Type B pancreatic cell (in vitro differentiated cells): ENCODE measurements at regions not wholly inside any gene's neighbourhood (a gene's known extent, or its start where the extent isn't known, plus 50 kb on each side); places are given as distances from the start of the nearest gene placed in this dataset.

ENCODE experiments used
- DNase-seq: peaks from one replicate; pipeline ENCODE4 v3.0.0; 2021; ENCODE audit warnings: mixed read lengths; ENCODE audit not compliant: unreplicated experiment; ENCODE audit errors: extremely low spot score
- H3K27ac Mint-ChIP-seq: 2 replicates; pipeline ENCODE4 v1.8.0; 2021; ENCODE audit warnings: mild to moderate bottlenecking, mixed read lengths
- H3K27me3 Mint-ChIP-seq: 2 replicates; pipeline ENCODE4 v1.8.0; 2021; ENCODE audit warnings: mixed read lengths
- H3K36me3 Mint-ChIP-seq: 2 replicates; pipeline ENCODE4 v1.8.0; 2021; ENCODE audit warnings: mixed read lengths
- H3K4me1 Mint-ChIP-seq: one replicate; pipeline ENCODE4 v1.8.0; 2021; ENCODE audit warnings: mixed read lengths; ENCODE audit not compliant: unreplicated experiment
- H3K4me3 Mint-ChIP-seq: 2 replicates; pipeline ENCODE4 v1.8.0; 2021; ENCODE audit warnings: mild to moderate bottlenecking, mixed read lengths
- H3K9me3 Mint-ChIP-seq: 2 replicates; pipeline ENCODE4 v1.8.0; 2021; ENCODE audit warnings: mixed read lengths
- TF ChIP-seq, protein P1 (sequence below): fragments of 200-600 bp; sonication (generic); conservative IDR thresholded peaks from 2 replicates; pipeline ENCODE4 v1.5.0; 2021; ENCODE audit warnings: antibody characterized with exemption, mild to moderate bottlenecking

DNA sequence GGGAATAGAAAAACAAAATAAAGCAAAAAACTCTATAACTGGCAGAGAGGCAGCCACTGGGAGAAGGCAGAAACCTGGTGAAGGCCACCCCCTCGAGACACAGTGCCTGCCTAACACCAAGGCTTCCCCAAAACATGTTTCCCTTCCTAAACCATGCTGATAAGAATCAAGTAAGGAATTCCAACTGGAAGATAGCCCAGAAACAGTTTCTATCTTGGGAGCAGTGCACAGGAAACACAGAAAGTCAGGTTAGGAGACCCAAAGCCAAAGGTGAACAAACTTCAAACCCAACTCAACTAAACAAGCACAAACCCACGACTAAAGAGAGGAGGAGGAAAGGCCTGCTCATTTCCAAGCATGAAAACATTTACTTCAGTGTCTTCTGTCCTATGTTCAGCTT, 433.7 kb upstream of the RGS17 start:
- no peak for DNase-seq
- Mint-ChIP-seq H3K27me3 (no peaks in the 10 kb centered on the region), H3K9me3 (no peaks in the 10 kb centered on the region), H3K36me3 (no peaks in the 10 kb centered on the region), H3K4me3 (no peak overlapping the region), H3K27ac (no peak overlapping the region), H3K4me1 (peaks cover 12% of the 10 kb centered on the region)
- TF ChIP-seq, protein P1, sequence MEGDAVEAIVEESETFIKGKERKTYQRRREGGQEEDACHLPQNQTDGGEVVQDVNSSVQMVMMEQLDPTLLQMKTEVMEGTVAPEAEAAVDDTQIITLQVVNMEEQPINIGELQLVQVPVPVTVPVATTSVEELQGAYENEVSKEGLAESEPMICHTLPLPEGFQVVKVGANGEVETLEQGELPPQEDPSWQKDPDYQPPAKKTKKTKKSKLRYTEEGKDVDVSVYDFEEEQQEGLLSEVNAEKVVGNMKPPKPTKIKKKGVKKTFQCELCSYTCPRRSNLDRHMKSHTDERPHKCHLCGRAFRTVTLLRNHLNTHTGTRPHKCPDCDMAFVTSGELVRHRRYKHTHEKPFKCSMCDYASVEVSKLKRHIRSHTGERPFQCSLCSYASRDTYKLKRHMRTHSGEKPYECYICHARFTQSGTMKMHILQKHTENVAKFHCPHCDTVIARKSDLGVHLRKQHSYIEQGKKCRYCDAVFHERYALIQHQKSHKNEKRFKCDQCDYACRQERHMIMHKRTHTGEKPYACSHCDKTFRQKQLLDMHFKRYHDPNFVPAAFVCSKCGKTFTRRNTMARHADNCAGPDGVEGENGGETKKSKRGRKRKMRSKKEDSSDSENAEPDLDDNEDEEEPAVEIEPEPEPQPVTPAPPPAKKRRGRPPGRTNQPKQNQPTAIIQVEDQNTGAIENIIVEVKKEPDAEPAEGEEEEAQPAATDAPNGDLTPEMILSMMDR = no peak

DNA sequence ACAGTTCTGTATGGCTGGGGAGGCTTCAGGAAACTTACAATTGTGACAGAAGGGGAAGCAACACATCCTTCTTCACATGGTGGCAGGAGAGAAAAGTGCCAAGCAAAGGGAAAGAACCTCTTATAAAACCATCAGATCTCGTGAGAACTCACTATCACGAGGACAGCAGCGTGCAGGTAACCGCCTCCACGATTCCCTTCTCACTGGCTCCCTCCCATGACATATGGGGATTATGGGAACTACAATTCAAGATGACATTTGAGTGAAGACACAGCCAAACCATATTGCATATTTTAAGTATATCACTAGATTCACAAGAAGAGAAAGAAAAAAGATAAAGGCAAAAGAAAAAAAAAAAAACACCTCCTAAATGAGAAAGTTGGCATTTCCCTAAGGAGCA, 431.9 kb upstream of the RGS17 start:
- TF ChIP-seq, protein P1 = peak; percentile 36
- H3K4me3 Mint-ChIP-seq = no peak overlapping the region
- H3K27ac Mint-ChIP-seq = no peak overlapping the region
- no peaks in the 10 kb centered on the region for H3K9me3 Mint-ChIP-seq
- H3K36me3 Mint-ChIP-seq = no peaks in the 10 kb centered on the region
- no peaks in the 10 kb centered on the region for H3K27me3 Mint-ChIP-seq
- peaks cover 4% of the 10 kb centered on the region for H3K4me1 Mint-ChIP-seq
- DNase-seq = no peak

DNA sequence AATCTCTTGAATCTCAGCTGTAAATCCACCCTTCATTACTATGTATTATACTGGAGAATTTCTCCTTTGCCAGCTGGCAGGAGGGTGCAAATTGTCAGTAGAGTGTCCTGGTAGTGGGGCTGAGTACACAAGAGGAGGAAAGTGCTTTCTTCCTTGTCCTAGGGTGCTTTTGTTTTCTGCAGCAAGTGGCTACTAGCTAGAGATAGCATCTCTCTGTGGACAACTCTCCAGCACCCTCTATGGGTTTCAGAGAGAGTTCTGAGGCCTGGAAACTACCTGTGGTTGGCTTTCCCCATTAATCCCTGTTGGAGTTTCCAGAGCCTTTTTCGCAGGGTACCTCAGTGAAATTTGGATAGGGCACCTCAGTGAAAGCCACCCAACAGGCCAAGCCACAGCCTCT, 422.5 kb upstream of the RGS17 start:
- no peak for DNase-seq
- Mint-ChIP-seq H3K36me3 (no peaks in the 10 kb centered on the region), H3K4me3 (no peak overlapping the region), H3K4me1 (no peaks in the 10 kb centered on the region), H3K27me3 (peaks cover 3% of the 10 kb centered on the region), H3K27ac (no peak overlapping the region), H3K9me3 (peaks cover 4% of the 10 kb centered on the region)
- TF ChIP-seq, protein P1 = peak; percentile 55

DNA sequence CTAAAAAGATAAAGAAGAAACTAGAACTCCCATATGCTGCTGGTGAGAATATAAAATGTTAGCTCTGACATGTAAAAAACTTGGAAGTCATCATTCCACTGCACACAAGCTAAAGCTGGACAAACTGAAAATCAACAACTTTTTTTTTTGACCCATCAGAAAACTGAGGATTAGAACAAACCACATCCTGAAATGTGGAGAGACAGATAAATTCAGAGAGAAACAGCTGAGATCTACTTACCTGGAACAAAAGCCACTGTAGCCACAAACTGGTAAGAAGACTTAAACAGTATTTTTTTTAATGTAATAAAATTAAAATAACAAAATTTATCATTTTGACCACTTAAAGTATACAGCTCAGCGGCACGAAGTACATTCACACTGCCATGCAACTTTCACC, 408.5 kb upstream of the RGS17 start:
- TF ChIP-seq, protein P1 = no peak
- no peak overlapping the region for H3K4me3 Mint-ChIP-seq
- no peak for DNase-seq
- no peaks in the 10 kb centered on the region for H3K36me3 Mint-ChIP-seq
- no peaks in the 10 kb centered on the region for H3K27me3 Mint-ChIP-seq
- no peak overlapping the region for H3K27ac Mint-ChIP-seq
- H3K9me3 Mint-ChIP-seq = peaks cover 9% of the 10 kb centered on the region
- H3K4me1 Mint-ChIP-seq = no peaks in the 10 kb centered on the region

DNA sequence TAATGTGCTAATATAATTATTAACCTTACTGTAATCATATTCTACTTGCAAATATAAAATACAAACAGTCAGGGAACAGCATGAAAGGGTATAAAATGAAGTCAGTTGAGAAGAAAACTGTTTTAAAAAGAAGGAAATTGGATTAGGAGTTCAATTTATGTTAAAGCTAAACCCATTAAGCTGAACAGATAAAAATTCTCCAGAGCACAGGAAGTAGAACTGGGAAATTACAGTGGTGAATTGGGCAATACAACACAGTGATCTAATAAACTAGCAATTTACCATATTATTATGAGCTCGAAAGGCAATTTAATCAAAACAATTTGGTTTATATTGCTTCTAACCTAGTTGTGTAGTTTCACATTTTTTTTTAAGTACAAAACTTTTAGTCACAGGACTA, 407.4 kb upstream of the RGS17 start:
- no peaks in the 10 kb centered on the region for H3K36me3 Mint-ChIP-seq
- H3K4me3 Mint-ChIP-seq = no peak overlapping the region
- no peak for DNase-seq
- TF ChIP-seq, protein P1 = no peak
- H3K4me1 Mint-ChIP-seq = no peaks in the 10 kb centered on the region
- no peak overlapping the region for H3K27ac Mint-ChIP-seq
- H3K9me3 Mint-ChIP-seq = no peaks in the 10 kb centered on the region
- H3K27me3 Mint-ChIP-seq = no peaks in the 10 kb centered on the region

DNA sequence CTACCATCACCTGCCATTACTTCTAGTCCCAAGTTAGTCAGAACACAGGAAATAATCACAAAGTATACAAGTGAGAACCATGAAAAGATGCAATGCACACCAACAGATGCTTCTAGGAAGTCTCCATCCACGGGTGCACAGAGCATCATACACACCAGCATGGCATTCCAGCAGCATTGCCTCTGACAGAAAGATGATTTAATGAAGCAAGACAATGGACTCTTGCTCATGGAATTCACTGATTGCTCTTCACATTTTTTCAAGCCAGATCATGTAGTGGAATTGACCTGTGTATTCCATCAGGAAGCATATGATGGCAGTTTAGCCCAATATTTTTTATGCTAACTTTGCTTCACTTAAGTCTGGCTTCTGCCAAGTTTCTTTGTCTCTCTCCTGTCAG, 406.3 kb upstream of the RGS17 start:
- no peaks in the 10 kb centered on the region for H3K4me1 Mint-ChIP-seq
- TF ChIP-seq, protein P1 = no peak
- H3K27ac Mint-ChIP-seq = no peak overlapping the region
- no peaks in the 10 kb centered on the region for H3K9me3 Mint-ChIP-seq
- no peaks in the 10 kb centered on the region for H3K36me3 Mint-ChIP-seq
- H3K27me3 Mint-ChIP-seq = no peaks in the 10 kb centered on the region
- no peak overlapping the region for H3K4me3 Mint-ChIP-seq
- no peak for DNase-seq
